VCaP (cell line): ENCODE measurements at regions not wholly inside any gene's neighbourhood (a gene's known extent, or its start where the extent isn't known, plus 50 kb on each side); places are given as distances from the start of the nearest gene placed in this dataset.

Experiments used
- H3K27ac ChIP-seq: fragments of 450-650 bp; 2 replicates; pipeline ENCODE4 v1.5.1; 2017
- CTCF ChIP-seq: fragments of 450-650 bp; conservative IDR thresholded peaks from 2 replicates; pipeline ENCODE4 v1.5.1; 2017; ENCODE audit warnings: mild to moderate bottlenecking, moderate library complexity

DNA sequence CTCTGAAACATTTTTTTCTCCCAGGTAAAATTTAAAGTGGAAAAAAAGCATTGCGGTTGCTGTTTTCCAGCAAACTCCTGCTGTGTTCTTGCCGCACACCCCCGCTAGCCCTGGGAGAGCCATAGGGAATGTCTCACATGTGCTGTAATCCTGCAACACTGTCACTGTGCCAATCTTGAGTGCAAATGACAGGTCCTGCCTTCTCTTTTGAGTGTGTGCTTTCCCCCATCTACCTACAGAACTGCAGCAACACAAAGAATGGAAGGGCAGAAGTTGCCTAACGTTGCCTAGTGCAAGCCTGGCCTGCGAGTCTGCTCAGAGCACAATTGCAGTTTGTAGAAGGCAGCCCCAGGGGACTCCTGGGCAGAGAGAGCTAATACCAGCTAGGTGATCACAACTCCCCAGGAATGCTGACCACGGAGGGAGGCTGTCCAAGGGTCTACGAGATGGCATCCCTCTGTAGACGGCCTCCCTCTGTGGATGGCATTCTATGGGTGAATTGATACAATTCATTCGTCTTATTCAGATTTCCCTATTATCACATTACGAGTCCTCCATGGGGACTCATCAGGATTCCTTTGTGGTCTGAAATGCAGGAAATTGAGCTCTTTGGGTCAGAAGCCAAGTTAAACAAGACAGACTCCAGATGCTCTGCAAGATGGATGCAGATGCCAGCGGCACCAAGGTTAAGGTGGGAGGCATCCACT is 172.6 kb upstream of the S1PR3 start:
- H3K27ac ChIP-seq: no peak overlapping the region
- no peak for TF ChIP-seq CTCF

- no peak for TF ChIP-seq CTCF
- H3K27ac ChIP-seq: no peak overlapping the region
These were observed 171.8 kb upstream of the S1PR3 start for GRCh38 chr9:88819476-88819875.

DNA sequence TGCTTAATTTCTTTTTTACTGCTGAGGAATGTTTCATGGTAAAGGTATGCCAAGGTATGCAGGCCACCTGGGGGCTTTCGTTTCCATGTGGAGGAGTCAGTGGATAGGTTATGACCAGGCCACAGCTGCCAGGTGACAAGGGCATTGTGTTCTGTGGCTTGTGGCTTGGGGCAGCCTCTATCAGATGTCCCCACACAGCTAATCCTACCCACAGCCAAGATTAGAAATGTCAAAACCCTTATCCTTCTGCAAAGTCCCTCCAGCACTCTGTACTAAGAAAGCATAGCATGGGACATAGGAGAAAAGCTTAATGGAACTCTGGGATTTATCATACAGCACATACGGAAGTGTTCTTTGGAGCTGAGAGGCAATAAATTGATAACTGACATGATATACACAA is 171.2 kb upstream of the S1PR3 start:
- no peak overlapping the region for H3K27ac ChIP-seq
- no peak for TF ChIP-seq CTCF

DNA sequence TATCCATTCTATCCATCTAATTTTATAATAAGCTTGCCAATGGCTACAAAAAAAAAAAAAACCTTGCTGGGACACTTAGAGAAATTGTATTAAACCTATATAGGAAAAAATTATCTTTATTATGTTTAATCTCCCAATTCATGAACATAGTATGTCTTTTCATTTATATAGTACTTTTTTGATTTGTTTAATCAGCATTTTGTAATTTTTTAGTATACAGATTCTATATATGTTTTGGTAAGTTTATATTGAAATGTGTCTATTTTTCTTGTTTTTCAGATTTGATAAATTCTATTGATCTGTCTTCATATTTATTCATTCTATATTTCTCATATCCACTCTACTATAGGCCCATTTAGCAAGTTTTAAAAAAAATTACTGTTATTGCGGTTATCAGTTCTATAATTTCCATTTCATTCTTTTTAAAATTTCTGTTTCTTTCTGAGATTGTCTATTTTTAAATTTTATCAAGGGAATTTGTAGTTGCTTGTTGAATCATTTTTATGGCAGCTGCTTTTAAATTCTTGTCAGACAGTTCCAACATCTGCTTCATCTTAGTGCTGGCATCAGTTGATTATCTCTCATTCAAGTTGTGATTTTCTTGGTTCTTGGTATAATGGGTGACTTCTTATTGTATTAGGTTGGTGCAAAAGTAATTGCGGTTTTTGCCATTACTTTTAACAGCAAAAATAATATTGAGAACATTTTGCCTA is 170.1 kb upstream of the S1PR3 start:
- no peak for TF ChIP-seq CTCF
- H3K27ac ChIP-seq: no peak overlapping the region

DNA sequence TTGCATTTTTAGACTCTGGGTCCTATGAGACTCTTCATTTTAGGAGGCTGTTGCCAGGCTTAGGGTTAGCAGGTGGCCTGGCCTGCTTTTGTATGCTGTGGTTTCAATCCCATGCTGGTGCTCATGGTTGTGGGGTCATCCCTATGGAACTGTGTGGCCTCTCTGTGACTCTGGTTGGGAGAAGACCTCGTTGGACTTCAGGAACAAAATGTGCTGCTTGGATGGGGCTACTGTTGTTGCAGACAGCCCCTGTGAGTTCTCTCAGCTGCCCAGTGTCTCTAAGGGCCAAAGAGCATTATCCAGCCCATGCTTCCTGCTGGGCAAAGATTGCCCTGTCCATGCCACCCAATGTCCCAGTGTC is 169.5 kb upstream of the S1PR3 start:
- no peak overlapping the region for H3K27ac ChIP-seq
- no peak for TF ChIP-seq CTCF

- no peak for TF ChIP-seq CTCF
- H3K27ac ChIP-seq: no peak overlapping the region
These were observed 166.6 kb upstream of the S1PR3 start for GRCh38 chr9:88824711-88825110.

DNA sequence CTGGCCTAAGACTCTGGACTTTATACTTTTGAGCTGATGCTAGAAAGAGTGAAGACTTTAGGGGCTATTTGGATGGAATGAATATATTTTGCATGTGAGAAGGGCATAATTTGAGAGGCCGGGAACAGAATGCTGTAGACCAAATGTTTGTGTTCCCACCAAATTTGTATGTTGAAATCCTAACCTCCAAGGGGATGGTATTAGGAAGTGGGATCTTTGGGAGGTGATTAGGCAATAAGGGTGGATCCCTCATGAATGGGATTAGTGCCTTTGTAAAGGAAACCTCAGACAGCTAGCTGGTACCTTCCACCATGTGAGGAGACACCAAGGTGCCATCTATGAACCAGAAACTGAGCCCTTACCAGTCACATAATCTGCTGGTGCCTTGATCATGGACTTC is 165.1 kb upstream of the S1PR3 start:
- H3K27ac ChIP-seq: no peak overlapping the region
- no peak for TF ChIP-seq CTCF
